IPS-20b (cell line): ENCODE measurements at regions not wholly inside any gene's neighbourhood (a gene's known extent, or its start where the extent isn't known, plus 50 kb on each side); places are given as distances from the start of the nearest gene placed in this dataset.

ENCODE experiments used
- H3K27ac ChIP-seq: one replicate; pipeline ENCODE4 v1.5.1; 2013; ENCODE audit warnings: low read length
- H3K27me3 ChIP-seq: 2 replicates; pipeline ENCODE4 v1.6.1; 2013; ENCODE audit warnings: mild to moderate bottlenecking, low read length, inconsistent platforms; ENCODE audit not compliant: insufficient read depth
- H3K36me3 ChIP-seq: 2 replicates; pipeline ENCODE4 v1.6.1; 2013; ENCODE audit warnings: low read depth, mild to moderate bottlenecking, inconsistent platforms, low read length, moderate library complexity; ENCODE audit not compliant: insufficient read depth
- H3K4me1 ChIP-seq: 2 replicates; pipeline ENCODE4 v1.6.1; 2013; ENCODE audit warnings: mild to moderate bottlenecking, control low read depth, inconsistent platforms, low read length, moderate library complexity; ENCODE audit not compliant: insufficient read depth
- H3K4me3 ChIP-seq: 2 replicates; pipeline ENCODE4 v1.5.1; 2013; ENCODE audit warnings: mild to moderate bottlenecking, low read length, inconsistent platforms
- H3K9ac ChIP-seq: 2 replicates; pipeline ENCODE4 v1.6.1; 2013; ENCODE audit warnings: low read depth, mild to moderate bottlenecking, inconsistent platforms, low read length, moderate library complexity
- H3K9me3 ChIP-seq: 2 replicates; pipeline ENCODE4 v1.6.1; 2013; ENCODE audit warnings: mild to moderate bottlenecking, low read depth, low read length, inconsistent platforms; ENCODE audit not compliant: insufficient read depth

DNA sequence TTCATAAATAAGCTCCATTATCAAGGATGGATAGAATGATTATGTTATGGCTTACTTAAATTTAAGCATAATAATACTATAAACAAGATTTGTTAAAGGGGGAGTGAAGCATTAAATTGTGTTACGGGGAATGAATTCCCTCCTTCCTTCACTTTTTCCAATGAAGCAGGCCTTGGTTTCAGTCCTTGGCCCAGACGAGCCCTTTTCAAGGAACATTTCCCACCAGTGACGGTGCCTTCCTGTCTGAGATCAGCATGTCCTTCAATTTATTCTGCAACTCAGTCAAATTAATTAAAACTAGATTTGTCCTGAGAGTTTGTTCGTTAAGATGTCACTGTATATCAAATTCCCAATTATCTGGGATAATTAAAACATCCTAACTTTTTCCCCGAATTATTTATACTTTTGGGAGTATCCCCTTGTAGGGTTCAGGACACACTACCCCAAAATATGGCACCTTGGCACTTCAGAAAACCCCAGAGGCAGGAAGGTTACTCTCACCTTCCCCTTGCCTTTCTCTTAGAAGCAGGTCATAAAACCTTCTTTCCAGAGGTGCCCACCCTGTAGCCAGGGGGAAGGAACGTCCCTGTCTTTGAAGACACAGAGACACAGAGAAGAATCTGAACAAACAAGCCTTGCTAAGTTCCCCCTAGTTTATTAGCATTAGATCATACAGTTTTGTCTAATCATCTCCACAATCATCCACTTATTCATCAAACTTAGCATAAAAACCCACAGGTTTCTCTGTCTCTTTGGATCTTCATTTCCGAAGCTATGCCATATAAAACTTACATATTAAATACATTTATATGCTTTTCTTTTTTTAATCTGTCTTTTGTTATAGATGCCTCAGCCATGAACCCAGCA is 86.2 kb upstream of the ARHGAP29 start:
- Histone ChIP-seq H3K4me1 (peaks cover 34% of the 10 kb centered on the region), H3K4me3 (no peak overlapping the region), H3K27me3 (no peaks in the 10 kb centered on the region), H3K9me3 (no peaks in the 10 kb centered on the region), H3K27ac (no peak overlapping the region), H3K36me3 (no peaks in the 10 kb centered on the region), H3K9ac (no peak overlapping the region)

DNA sequence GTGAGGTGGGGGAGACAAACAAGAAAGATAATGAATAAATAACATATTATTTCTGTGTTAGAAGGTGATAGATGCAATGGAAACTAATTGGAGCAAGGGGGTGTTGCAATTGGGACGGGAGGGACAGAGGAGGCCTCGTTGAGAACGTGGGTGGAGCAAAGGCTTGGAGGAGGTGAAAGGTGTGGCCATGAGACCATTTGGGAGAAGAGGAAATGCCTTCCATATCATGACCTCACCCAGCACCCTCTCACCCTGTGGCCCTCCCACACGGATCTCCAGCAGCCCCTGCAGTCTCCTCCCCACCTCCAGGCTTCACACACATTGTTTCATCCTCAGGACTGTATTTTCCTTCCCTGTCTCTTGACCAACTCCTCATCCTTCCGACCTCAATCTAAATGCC is 85.3 kb upstream of the ARHGAP29 start:
- Histone ChIP-seq H3K4me3 (no peak overlapping the region), H3K9me3 (no peaks in the 10 kb centered on the region), H3K27ac (no peak overlapping the region), H3K9ac (no peak overlapping the region), H3K36me3 (no peaks in the 10 kb centered on the region), H3K27me3 (no peaks in the 10 kb centered on the region), H3K4me1 (peaks cover 32% of the 10 kb centered on the region)

DNA sequence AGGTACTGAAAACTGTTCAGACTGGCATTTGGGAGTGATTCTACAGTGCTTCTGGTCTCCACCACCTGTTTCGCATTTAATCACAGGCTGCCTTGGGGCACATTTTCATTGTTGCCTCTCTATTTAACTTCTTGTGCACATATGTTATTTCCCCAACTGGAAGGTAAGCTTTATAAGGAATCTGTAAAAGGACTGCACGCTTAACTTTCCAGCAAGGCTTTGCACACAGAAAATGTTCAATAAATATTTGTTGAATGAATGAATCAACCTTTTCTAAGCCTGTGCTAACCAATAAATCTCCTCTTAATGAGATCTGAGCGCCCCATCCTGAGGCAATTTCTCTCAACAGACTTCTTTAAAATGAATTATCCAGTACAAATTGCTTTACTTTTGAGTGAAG is 84.3 kb upstream of the ARHGAP29 start:
- Histone ChIP-seq H3K36me3 (no peaks in the 10 kb centered on the region), H3K27ac (no peak overlapping the region), H3K9ac (no peak overlapping the region), H3K9me3 (no peaks in the 10 kb centered on the region), H3K4me3 (no peak overlapping the region), H3K4me1 (peaks cover 23% of the 10 kb centered on the region; the same call in 1 of the 2 replicates), H3K27me3 (no peaks in the 10 kb centered on the region)

DNA sequence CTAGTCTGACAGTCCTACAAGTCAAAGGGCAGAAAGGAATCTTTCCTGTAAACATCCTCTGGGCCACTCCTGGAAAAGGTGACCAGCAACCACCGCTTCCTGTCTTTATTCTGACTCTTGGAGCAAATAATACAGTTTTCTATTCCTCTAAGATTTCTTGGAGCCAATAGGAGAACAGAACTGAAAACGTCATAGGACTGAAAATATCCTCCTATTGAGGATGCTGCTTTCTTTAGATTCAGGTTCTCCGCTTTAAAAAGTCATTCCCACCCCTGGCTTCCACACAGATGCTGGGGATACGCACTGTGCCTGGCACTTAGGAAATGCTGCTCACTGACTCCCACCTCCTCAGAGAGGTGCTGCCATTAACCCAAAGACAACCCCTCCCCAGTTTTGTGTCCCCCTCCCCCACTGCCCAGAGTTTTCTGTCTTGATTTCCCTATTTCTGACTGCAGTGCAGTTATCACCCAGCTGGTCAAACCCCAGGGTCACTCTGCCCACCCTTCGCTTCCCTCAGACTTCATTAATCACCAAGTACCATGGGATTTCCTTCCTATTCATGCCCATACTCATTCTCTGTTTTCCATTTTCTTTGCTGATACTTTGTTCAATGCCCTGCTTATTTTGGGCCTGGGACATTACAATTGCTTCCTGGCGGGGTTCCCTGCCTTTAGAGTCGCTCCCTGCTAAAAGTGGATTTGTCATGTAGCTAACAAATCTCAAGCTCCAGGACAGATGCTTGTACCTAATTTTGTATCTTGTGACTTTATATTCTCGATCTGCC is 82.1 kb upstream of the ARHGAP29 start:
- H3K4me1 ChIP-seq, result peaks cover 23% of the 10 kb centered on the region

DNA sequence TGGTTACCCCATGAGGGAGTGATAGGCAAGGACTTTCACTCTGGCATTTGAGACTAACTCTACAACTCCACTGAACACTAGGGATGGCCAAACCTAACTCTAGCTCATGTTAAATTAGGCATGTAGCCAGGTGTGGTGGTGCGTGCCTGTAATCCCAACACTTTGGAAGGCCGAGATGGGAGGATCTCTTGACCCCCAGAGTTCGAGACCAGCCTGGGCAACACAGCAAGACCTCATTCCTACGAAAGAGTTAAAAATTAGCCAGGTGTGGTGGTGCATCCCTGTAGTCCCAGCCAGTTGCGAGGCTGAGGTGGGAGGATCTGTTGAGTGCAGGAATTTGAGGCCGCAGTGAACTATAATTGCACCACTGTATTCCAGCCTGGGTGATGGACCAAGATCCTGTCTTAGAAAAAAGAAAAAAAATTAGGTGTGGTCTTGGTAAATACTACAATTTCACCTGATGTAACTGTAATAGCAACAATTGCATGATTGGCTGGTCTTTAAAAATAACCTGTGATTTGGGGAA is 81.2 kb upstream of the ARHGAP29 start:
- Histone ChIP-seq H3K27ac (no peak overlapping the region), H3K9ac (no peak overlapping the region), H3K4me1 (peaks cover 23% of the 10 kb centered on the region)

More for the DNA sequence above, 82.1 kb upstream of the ARHGAP29 start:
- Histone ChIP-seq H3K4me3 (no peak overlapping the region), H3K9ac (no peak overlapping the region), H3K9me3 (no peaks in the 10 kb centered on the region), H3K27me3 (no peaks in the 10 kb centered on the region), H3K36me3 (no peaks in the 10 kb centered on the region), H3K27ac (no peak overlapping the region)

DNA sequence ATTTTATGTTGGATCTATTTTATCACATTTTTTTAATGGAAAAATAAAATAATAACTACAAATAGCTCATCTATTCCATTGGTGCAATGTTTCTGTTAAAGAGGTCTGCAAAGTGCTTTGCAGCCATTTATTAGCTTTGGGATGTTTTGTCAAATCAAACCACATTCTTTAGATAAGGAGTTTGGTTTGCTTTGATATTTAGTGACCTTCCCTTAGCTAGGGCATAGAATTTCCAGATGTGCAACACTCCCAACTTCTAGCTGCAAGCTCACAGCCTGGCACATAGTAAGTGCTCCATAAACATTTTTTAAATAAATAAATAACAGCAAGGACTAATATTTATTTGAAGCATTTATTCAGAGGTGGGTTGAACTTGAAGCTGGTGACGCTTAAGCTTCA is 80.4 kb upstream of the ARHGAP29 start:
- Histone ChIP-seq H3K36me3 (no peaks in the 10 kb centered on the region), H3K4me1 (peaks cover 23% of the 10 kb centered on the region), H3K27me3 (no peaks in the 10 kb centered on the region), H3K4me3 (no peak overlapping the region), H3K27ac (no peak overlapping the region), H3K9ac (no peak overlapping the region), H3K9me3 (no peaks in the 10 kb centered on the region)

More for the DNA sequence above, 81.2 kb upstream of the ARHGAP29 start:
- Histone ChIP-seq H3K27me3 (no peaks in the 10 kb centered on the region), H3K9me3 (no peaks in the 10 kb centered on the region), H3K36me3 (no peaks in the 10 kb centered on the region), H3K4me3 (no peak overlapping the region)

DNA sequence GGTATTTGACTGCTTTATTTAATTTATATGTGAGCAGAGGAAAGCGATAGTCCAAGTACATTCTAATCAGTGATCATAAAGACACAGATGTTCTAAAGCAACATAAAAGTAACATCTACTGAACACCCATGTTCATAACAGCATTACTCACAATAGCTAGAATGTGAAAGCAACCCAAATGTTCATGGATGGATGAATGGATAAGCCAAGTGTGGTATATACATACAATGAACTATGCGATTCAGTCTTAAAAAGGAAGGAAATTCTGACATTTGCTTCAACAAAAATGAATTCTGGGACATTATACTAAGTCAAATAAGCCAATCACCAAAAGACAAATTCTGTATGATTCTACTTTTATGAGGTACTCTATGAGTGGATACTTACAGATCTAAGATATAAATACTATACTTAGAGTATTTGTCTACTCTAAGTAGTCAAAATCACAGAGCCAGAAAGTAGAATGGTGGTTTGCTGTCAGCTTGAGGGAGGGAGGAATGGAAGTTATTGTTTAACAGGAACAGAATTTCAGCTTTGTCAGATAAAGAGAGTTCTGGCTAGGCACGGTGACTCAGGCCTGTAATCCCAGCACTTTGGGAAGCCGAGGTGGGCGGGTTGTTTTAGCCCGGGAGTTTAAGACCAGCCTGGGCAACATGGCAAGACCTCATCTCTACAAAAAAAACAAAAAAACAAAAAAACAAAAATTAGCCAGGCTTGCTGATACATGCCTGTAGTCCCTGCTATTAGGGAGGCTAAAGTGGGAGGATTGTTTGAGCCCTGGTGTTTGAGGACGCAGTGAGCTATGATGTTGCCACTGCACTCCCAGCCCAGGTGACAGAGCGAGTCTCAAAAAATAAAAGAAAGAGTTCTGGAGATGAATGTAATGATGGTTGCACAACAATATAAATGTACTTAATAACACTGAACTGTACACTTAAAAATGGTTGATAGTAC is 79.7 kb upstream of the ARHGAP29 start:
- Histone ChIP-seq H3K4me1 (peaks cover 18% of the 10 kb centered on the region), H3K4me3 (no peak overlapping the region), H3K27ac (no peak overlapping the region), H3K9me3 (no peaks in the 10 kb centered on the region), H3K9ac (no peak overlapping the region), H3K27me3 (no peaks in the 10 kb centered on the region), H3K36me3 (no peaks in the 10 kb centered on the region)

DNA sequence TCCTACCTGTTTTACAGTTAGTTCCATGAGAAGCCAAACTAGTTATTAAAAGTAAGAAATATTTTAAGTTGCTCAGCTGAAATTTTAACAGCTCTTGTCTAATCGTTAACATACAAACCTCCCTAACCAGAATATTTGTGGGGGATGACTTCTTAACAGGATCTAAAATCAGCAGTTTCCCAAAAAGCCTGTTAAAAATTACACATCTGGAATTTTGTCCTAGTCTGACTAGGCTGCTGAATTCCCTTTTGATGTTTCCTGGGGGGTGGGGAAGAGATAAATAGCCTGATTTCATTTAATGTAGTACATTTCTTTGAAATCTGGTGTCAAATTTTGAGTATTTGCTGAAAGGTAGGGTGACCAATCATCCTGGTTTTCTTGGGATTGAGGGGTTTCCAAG is 78.8 kb upstream of the ARHGAP29 start:
- no peaks in the 10 kb centered on the region for H3K9me3 ChIP-seq
- H3K4me1 ChIP-seq, result peaks cover 18% of the 10 kb centered on the region
- no peaks in the 10 kb centered on the region for H3K27me3 ChIP-seq
- no peak overlapping the region for H3K9ac ChIP-seq
- H3K4me3 ChIP-seq, result no peak overlapping the region
- no peaks in the 10 kb centered on the region for H3K36me3 ChIP-seq
- no peak overlapping the region for H3K27ac ChIP-seq

DNA sequence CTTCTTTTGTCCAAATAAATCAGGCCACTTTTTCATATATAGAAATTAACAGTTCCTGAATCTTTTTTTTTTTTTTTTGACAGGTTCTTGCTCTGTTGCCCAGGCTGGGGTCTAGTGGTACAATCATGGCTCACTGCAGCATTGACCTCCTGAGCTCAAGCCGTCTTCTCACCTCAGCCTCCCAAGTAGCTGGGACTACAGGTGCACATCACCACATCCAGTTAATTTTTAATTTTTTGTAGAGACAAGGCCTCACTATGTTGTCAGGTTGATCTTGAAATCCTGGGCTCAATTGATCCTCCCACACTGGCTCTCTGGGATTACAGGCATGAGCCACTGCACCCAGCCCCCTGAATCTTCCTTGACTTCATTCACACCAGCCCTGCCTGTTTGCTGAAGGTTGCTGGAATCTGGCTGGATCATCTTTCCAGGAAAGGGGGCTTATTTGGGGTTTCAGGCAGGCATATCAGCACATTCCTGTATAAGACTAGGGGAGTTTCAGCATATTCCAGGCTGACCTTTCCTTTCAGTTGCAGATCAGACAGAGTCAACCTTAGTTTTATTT is 78.2 kb upstream of the ARHGAP29 start:
- Histone ChIP-seq H3K9me3 (no peaks in the 10 kb centered on the region), H3K4me3 (no peak overlapping the region), H3K36me3 (no peaks in the 10 kb centered on the region), H3K4me1 (peaks cover 18% of the 10 kb centered on the region), H3K27ac (no peak overlapping the region), H3K9ac (no peak overlapping the region), H3K27me3 (no peaks in the 10 kb centered on the region)

DNA sequence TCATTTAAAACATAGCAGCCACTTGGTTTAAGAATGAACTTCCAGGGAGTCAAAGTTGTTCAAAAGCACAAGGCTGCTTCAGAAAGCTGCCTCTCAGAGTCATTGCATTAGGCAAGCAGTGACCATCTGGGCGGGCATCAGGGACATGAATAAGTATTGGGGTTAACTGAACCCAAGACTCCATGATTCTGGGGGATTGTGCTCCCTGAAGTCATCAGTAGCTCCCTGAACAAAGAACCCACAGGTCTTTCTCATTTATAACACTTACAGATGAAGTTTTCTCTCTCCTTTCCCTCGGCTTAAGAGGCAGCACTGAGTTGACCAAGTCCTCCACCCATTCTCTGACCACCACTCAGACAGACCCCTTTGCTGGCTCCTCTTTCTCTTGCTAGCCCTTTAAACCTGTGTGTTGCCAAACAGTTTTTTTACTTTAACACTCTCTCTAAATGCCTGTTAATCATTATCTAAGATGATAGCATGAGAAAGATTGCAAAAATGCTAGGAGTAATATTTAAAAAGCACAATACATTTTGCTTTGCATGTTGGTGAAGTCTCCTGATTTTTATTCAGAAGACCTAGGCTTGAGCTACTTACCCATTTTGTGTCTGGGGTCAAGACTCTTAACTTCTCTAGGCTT is 77.0 kb upstream of the ARHGAP29 start:
- no peak overlapping the region for H3K4me3 ChIP-seq
- H3K4me1 ChIP-seq, result peaks cover 12% of the 10 kb centered on the region
- no peaks in the 10 kb centered on the region for H3K36me3 ChIP-seq
- H3K27me3 ChIP-seq, result no peaks in the 10 kb centered on the region
- H3K9me3 ChIP-seq, result no peaks in the 10 kb centered on the region
- no peak overlapping the region for H3K27ac ChIP-seq
- H3K9ac ChIP-seq, result no peak overlapping the region
